ENCODE measurements at regions not wholly inside any gene's neighbourhood (a gene's known extent, or its start where the extent isn't known, plus 50 kb on each side); places are given as distances from the start of the nearest gene placed in this dataset.

DNA sequence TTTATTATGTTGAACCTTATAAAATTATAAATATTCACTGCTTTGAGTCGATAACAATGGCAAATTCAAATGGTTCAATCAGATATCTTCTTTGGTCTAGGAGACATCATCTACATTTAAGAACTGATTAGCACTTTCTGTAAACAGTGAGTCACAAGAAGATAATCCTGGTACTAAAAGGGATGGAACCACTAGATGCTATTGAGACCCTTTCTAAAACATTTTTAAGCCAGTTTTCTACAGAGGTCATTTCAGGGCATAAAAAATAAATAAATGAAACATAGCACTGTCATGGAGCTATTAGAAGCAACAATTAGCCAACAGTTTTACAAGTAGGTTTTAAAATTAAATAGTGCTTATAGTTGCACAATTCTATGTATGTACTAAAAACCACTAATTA is 212.2 kb downstream of the DUSP6 start:
- TF ChIP-seq, protein P1, sequence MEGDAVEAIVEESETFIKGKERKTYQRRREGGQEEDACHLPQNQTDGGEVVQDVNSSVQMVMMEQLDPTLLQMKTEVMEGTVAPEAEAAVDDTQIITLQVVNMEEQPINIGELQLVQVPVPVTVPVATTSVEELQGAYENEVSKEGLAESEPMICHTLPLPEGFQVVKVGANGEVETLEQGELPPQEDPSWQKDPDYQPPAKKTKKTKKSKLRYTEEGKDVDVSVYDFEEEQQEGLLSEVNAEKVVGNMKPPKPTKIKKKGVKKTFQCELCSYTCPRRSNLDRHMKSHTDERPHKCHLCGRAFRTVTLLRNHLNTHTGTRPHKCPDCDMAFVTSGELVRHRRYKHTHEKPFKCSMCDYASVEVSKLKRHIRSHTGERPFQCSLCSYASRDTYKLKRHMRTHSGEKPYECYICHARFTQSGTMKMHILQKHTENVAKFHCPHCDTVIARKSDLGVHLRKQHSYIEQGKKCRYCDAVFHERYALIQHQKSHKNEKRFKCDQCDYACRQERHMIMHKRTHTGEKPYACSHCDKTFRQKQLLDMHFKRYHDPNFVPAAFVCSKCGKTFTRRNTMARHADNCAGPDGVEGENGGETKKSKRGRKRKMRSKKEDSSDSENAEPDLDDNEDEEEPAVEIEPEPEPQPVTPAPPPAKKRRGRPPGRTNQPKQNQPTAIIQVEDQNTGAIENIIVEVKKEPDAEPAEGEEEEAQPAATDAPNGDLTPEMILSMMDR (conservative IDR thresholded peaks at IDR 0.05; ENCODE audit: low read depth, low read length), result no peak
- no peak for TF ChIP-seq EZH2phosphoT487 (IDR thresholded peaks at IDR 0.05; ENCODE audit: borderline replicate concordance, low read length)
- TF ChIP-seq EZH2 (IDR thresholded peaks at IDR 0.05; ENCODE audit: low read length, unreplicated experiment), result no peak
